Left renal pelvis (tissue), 4 donors: ENCODE measurements at regions not wholly inside any gene's neighbourhood (a gene's known extent, or its start where the extent isn't known, plus 50 kb on each side); places are given as distances from the start of the nearest gene placed in this dataset.
"Not testable (repeated sequence)": the region's sequence is repeated elsewhere in the genome, so short reads cannot be mapped to it uniquely, and the experiment has no call there.

ENCODE experiments used
- DNase-seq, 4 donors: peaks; one replicate each; pipeline ENCODE4 v3.0.0-alpha.2; 2013; ENCODE audit warnings: low read depth in 4 of 4, low spot score in 3 of 4

DNA sequence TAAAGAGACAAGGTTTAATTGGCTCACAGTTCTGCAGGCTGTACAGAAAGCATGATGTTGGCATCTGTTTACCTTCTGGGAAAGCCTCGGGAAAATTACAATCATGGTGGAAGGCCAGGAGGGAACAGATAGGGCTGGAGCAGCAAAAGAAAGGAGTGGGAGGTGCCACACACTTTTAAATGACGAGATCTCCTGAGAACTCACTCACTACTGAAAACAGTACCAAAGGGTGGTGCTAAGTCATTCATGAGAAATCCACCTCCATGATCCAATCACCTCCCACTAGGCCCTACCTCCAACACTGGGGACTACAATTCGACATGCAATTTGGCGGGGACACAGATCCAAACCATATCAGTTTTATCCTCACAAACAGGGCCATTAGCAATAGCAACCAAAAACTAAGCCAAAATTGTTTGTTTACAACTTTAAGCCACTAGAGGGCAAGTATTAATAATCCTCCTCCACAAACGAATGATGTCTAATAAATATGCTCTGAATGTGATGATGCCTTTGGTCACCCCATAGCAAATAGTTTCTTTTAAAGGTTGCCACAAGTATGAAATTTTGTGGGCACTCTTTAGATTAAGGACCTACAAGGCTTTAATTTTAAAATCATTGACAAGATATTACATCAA is 129.2 kb upstream of the NRBF2 start:
- DNase-seq: no peak

DNA sequence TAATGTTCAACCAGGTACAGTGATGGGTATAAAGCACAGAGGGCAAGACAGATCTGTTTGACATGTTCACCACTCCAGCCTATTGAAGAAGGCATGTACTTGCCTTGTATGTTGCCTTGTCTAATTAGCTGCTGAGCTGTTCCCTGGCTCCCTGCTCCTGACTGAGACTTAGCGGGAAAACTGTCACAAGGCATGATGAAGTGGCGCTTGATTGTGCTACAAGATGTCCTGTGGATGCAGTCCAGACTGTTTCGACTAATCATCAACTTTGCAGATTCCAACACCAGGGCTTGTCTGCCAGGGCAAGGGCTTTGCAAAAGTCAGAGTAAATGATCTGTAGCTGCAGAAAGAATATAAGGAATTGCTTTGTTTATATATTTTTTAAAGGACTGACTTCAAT is 136.2 kb upstream of the NRBF2 start:
- peak in 3 of 4 donors; percentile 7 to 24 (median 8) for DNase-seq

DNA sequence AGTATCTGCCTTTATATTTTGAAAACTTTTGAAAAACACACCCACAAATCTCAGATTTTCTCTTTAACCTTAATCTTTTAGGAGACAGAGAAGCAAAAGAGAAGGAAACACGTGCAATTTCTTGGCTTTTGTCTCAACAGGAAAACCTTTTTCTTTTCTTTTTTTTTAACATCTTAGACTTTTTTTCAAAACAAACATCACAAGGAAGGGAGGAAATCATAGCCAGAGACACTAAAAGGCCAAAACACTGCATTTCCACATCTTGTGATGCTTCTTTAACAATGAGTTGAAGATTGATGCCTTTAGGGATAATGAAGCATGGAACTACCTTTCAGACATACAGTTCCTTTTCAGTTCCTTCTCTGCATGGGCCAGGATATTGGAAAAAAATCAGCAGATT is 136.6 kb upstream of the NRBF2 start:
- peak in 1 of 4 donors; percentile 1 for DNase-seq

DNA sequence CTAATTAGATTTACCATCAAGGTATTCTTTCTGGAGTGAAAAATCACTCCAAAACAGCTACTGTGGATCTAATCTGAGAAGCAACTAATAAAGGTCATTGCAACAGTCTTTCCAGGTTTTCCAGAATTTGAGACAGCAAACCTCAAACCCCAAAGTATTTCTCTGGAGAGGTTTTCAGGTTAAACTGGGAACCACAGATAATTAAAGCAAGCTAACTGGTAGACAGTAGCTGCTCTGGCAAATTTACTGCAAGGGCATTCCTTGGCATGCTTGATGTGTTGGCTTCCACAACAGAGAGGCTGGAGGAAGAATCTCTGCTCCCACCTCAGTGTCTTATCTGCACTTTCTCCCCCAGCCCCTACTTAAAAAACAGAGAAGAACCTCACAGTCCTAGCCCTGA is 140.0 kb upstream of the NRBF2 start:
- DNase-seq: no peak

DNA sequence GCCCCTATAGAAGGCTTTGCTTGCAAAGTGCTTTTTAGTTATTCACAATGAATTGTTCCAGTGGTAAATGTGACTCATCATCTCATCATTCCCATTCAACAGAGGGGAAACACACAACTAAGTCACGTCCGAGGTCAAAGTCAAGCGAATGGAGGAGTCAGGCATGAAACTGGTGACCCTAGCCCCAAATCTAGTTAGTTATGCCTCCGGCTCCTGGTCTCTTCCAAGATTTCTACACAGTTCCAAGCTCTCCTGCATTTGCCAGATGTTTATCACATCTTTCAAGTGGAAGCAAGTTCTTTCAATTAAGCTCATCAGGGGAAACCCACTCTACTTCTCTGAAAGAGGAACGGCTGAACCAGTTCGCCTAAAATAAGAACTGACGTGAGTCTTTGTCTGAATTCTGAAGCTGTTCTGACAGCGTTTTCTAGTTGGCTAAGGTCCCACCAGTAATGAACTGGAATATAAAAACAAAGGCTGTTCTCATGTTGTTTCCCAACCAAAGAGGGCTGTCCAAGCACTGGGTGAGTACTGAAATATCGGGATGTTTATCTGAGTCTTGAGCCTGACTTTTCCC is 140.9 kb upstream of the NRBF2 start:
- DNase-seq: no peak

DNA sequence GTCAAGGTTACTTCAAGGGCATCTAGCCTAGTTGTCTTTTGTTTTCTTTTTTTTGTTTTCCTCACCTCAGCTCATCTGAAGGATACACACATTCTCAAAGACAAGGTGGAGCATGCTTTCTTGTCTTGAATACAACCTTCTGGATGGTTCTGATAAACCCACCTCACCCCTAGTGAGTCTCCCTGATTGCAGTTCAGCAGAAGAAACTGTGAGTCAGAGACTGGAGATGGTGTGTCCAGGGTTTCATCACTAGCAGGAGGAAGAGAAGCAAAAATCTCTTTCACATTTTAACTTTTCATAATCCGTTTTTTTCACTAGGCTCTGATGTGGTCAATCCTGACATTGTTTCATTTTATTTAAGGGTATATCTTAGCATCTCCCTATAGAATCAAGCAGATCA is 143.0 kb upstream of the NRBF2 start:
- no peak for DNase-seq

DNA sequence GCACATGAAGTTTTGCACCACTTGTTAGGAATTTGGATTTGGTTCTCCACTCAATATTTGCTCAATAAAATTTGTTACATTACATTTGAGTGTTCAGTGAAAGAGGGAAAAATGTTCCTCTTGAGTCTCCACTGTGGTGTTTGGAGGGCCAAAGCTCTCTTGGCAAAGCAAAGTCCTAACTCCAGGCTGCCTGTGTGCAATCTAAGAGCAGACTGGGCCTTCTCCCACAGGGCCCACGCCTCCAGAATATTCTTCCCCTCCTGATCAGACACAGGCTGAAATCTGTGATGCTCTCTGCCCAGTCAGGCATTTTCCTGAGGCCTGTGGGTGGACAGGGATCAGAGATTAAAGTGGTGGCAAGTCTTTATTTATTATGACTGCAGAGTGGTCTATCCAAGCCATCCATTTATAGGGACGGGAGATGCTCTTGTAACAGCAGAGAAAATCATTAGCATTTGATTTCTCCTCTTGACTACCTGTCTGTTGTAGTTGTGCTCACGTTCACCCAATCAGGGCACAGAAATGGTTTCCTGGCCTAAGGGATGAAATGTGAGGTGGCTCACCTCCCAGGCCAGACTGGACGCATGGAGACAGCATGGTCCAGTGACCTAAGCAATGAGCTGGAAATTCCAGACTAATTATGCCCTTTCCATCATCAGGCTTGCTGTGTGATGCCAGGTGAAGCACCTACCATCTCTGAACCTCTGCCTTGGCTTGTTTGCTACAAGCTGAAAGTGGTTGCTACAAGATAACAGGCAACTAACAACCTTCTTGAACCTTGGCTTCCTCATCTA is 147.1 kb upstream of the NRBF2 start:
- DNase-seq: no peak

DNA sequence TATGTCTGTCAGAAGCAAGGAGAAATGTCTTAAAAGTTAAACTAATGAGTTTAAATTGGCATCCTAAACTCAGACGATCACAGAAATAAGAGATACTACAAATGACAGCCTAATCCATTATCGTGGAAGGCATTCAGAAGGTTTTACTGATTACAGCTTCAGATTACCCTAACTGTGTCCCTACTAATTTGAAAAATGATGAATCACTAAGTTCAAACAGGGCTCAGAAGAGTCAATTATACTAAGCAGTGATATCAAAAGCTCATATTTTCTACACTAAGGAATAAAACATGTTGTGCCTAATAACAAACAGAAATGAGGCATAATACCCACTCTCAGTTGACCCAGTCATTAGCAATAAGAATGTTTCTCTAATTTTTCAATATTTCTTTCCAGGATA is 152.0 kb upstream of the NRBF2 start:
- DNase-seq: no peak

DNA sequence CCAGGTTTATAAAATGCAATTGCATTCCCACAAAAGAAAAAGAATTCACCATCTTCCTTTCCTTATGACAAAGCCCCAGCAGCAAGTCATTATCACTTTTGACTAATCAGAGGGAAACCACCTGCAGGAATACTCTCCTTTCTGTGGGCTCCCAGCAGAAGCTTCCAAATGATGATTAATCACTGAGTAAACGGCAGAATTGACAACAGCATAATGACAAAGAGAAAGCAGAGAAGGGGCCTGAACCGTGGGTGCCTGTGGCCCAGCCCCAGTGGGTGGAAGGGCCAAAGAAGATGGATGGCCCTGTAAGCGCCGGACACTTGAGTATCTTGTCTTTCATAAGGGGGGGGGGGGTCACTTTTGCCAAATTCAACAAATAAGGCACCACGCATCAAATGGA is 152.4 kb upstream of the NRBF2 start:
- no peak for DNase-seq

DNA sequence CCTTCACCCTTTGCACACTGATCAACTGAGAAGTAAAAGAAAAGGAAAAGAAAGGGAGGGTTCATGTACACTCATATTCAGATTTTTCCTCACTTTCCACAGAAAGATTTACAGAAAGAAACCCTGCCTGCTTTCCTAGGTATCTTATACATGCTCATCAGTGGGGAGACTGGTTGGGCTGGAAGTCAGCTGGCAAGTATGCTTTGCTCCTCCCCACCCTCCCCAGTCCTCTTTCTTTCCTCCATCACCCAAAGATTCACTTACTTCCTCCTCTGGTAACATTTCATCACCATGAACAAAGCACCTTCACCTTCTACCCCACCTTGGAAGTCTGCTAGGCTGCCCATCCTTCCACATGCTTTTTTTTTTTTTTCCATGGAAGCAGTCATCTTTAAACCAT is 153.2 kb upstream of the NRBF2 start:
- DNase-seq: no peak

DNA sequence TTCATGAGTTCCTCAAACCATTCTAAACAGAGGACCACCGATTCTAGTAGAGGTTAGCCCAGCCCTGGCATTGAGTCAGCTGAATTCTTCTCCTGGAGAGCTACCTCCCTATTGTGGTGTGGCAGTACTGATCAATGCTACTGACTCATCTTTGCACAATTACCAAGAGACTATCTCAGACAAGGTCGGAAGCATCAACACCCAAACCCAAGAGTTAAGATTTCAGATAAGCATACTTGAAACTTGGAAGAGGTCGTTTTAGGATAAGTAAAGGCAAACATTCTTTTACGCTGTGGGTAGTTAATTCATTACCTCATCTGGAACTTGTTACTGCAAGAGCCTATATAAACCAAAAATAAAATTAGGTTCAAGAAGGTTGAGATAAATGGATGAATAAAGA is 154.6 kb upstream of the NRBF2 start:
- no peak for DNase-seq

DNA sequence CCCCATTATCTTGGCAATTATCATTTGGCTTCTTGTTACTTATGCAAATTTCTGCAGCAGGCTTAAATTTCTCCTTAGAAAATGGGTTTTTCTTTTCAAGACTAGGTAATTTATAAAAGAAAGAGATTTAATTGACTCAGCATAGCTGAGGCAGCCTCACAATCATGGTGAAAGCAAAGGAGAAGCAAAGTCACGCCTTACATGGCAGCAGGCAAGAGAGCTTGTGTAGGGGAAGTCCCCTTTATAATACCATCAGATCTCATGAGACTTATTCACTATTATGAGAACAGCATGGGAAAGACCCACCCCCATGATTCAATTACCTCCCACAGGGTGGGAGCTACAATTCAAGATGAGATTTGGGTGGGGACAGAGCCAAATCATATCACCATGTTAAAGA is 158.3 kb upstream of the NRBF2 start:
- not testable (repeated sequence) for DNase-seq

DNA sequence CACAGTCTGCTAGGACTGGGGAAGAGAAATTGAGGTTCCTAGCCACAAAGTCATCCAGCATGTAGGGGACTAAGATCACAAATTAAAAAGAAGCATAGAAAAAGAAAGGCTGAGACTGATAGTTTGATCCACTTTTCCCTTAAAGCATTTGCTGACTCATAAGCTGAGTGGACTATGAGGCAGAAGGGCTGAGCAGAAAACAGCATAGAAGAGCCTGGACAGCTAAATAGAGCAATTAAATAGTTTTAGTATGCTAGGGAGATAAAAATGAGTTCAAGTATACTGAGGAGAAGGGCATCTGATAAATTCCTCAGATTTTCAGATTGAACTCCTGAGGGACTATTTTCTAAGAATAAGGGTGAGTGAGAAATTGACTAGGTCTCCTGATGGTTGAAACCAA is 155.9 kb upstream of the EGR2 start:
- no peak for DNase-seq

DNA sequence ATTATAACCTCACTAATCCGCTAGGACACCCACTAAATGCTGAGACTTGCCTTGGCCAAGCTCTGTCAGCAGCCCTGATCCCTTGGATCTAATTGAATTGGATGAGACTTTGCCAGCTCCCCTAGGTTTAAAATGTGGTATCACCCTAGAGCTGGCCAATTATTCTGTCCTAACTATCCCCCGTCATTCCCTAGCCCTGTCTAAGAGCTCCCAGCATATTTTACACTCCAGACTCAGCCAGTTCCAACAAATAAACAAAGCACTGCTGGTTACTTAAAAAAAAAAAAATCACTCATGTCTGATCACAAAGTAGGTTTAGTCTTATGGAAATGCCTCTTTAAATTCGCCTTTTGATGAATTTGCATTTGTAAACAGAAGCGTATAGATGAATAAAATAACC is 147.9 kb upstream of the EGR2 start:
- no peak for DNase-seq

DNA sequence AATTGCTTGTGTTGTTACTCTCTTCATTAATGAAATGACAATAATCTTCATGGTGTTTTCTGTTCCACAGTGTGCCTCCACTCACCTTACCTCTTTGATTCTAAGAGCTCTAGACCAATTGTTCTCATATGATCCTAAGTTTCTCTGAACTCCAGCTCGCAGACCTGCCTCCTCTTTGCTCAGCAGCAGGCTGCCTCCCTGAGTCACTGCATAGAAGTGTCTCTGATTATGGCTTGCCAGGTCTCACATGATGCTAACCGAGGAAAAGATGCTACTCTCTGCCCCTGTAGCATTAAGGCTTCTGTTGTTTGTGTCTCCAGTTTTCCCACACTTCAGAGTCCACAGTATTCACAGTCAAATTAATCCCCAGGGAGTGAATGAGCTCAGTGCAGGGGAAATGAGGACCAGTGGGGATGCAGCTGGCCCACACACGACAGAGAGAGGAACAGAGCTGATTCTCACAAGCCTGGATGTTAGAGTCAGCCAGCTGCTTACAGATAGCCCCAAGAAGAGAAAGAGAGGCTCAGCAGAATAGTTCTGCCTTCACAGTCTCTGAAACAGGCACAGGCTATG is 145.9 kb upstream of the EGR2 start:
- no peak for DNase-seq

DNA sequence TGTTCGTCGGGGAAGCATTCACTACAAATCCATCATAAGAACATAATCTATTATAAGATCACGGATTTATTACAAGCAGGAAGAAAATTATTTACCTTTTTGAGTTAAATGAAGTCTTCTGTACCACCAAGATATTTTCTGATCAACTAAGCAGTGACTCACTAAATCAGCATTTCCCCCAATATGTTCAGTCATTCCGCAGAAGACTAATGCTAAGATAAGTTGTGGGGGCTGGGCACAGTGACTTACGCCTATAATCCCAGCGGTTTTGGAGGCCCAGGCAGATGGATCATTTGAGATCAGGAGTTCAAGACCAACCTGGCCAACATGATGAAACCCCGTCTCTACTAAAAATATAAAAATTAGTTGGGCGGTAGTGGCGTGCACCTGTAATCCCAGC is 144.2 kb upstream of the EGR2 start:
- no peak for DNase-seq

DNA sequence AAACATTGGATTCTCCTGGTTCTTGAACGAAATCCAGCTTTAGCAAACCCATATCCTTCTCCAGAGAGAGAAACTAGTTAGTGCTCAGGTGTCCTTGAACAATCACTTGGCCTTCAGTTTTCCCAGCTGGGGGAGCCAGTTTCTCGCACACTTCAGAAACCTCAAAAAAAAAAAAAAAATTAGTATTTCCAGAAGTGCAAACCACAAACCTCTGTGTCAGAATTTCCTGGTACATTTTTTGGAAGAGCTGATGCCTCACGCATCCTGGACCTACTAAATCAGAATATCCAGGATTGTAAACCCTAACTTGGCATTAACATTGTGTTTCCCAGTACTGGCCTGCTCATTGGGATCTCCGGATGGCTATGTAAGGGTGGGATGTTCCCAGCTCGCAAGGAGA is 143.4 kb upstream of the EGR2 start:
- no peak for DNase-seq

DNA sequence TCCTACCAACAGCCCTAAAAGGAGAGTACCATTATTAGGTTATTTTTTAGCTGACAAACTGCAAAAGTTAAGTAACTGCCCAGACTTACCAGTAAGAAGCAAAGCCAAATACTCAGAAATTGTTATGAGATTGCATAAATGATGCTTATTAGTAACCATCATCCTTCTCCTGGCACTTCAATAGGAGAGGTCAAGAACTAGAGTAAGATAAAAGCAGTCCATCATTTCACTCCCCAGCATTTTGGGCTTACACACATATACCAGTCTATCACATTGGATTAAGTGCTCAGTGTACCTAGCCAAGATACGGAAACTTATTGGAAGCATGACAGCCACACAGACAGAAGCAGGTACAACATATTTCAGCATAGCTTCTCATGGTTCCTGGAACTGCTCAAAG is 142.8 kb upstream of the EGR2 start:
- DNase-seq: no peak

DNA sequence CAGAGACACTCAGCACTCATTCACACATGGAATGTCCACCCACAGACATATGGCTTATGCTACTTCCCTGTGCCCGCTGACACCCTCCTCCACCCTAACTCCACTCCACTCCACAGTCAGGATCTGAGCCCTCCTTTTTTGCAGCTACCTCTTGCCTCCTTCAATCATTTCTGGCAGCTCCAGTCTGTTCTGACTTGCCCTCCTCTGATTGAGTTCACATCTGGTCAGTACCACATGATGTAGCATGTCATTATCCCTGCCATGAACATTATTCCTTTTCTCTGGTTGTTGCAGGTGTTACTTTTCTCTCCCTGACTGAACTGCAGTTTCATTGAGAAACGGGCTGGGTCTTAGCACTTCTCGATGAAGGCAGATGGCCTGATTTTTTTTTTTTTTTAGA is 130.1 kb upstream of the EGR2 start:
- no peak for DNase-seq

DNA sequence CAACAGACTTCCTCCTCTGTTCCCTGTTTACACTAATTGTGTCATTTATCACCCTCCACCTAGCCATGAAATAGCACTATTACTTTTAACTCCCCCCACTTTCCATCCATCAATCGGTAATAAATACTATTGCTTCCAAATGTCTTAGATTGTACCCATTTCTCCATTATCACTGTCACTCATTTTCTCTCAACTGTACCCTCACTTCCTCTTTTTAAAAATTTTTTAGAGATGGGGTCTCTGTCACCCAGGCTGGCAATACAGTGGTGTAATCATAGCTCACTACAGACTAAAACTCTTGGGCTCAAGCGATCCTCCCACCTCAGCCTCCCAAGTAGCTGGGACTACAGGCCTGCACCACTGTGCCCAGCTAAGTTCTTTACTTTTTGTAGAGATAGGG is 123.5 kb upstream of the EGR2 start:
- DNase-seq: no peak

DNA sequence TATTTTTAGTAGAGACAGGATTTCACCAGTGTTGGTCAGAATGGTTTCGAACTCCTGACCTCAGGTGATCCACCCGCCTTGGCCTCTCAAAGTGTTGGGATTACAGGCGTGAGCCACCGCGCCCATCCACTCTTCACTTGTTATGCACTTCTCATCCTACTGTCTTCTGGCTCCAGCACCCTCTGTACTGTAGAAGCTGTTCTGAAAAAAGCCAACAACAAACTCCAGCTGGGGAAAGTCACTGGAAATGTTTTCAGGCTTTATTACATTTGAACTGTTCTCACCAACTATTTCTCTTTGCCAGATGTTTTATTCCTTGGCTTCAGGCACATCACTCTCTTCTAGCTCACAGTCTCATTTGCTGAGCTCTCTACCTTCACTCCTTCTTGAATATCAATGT is 122.5 kb upstream of the EGR2 start:
- DNase-seq: no peak

DNA sequence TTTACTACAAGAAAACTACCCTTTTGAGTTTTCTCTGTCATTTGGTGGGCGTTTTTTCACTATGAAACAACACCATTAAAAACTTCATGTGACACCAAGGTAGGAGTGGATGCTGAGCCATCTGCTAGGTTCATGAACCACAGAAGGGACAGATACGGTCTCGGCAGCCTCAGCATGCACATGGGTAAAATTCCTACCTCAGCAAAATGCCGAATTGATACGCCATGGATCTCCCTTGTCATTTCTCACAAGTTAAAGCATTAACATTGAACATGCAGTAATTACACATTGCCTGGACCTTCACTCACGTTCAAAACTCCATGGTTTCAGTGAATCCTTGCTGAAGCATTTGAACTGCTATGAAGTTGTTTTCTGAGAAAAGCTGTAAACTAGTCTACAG is 121.5 kb upstream of the EGR2 start:
- no peak for DNase-seq
